ENCODE measurements at regions not wholly inside any gene's neighbourhood (a gene's known extent, or its start where the extent isn't known, plus 50 kb on each side); places are given as distances from the start of the nearest gene placed in this dataset.
"Not testable (repeated sequence)": the region's sequence is repeated elsewhere in the genome, so short reads cannot be mapped to it uniquely, and the experiment has no call there.

DNA sequence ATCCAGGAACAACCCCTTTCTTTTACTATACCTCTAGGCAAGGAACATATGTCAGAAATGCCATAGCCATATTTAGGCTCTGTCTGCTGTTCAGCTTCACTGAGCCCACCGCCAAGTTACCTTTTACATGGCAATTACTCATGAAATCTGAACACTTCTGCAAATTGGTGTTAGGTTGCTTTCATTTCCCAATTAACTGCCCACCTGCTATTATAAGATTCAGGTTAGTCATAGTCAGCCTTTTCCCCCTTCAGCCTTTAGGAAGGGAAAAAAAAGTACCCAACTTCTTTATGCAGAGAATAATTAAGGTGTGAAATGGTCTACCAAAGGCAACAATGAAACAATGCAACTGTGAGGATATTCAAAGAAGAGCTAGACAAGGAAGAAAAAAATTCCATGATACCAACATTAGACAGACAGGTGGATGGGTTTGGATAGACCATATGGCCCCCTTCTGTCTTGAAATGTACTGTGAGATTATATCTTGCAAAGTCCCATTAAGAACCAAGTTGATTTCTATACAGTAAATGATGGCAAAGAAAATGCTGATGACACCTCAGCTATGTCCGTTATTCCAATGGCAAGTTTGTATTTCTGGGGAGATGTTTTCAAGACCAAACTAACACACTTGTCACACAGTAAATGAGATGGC, 442.1 kb upstream of the NRP1 start:
- no peak for DNase-seq

DNA sequence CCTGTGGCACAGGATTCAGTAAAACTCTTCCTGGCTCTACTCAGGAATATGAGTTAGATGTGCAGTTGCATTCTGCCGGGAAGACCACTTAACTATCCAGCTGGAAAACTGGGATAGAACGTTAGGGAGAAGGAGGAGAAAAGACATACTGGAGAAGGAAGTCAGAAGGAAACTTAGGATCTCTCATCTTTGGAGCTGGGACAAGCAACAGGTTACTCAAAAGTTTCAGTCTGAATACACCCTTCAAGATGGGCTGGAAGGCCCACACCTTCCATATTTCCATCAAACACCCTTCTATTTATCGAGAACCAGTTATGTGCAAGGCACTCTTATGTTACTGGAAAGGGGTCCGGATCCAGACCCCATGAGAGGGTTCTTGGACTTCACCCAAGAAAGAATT, 440.4 kb upstream of the NRP1 start:
- no peak for DNase-seq

DNA sequence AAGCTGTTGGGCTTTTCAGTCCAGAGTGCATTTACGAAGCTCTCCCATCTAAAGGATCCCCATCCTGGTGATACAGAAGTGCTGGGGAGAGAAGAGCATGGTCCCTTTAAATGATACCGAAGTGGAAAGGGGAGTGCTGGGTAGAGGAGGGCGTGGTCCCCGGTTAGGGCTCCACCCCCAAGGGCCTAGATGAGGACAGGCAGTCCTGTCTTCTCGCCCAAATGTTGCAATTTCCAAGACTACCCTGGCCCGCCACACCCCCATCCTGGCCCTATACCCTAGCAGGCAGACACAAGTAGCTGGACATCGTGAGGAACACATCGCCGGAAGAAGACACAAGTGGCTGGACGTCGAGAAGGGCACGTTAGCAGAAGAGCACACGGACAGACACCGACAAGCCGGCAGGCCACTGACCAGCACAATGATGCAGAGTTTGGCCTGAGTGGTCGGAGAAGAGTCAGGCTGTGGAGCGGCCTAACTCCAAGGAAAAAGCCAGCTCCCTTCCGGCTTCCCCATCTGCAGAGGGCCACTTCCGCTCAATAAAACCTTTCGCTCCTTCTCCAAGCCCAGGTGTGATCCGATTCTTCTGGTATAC, 439.5 kb upstream of the NRP1 start:
- DNase-seq: no peak

DNA sequence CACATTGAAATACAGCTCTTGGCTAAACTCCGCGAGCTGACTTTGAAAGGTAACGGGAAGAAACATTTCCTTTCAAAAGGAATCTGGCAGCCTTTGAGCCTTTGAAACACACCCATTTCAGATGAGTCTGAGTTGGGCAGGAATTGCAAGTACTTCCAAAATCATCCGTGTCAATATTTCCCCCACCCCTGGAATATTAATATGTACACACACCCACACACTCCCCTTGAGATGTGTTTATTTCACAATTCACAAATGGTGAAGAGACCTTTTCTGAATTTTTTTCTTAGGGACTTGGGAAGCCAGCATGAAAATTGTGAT, 438.7 kb upstream of the NRP1 start:
- DNase-seq: no peak

DNA sequence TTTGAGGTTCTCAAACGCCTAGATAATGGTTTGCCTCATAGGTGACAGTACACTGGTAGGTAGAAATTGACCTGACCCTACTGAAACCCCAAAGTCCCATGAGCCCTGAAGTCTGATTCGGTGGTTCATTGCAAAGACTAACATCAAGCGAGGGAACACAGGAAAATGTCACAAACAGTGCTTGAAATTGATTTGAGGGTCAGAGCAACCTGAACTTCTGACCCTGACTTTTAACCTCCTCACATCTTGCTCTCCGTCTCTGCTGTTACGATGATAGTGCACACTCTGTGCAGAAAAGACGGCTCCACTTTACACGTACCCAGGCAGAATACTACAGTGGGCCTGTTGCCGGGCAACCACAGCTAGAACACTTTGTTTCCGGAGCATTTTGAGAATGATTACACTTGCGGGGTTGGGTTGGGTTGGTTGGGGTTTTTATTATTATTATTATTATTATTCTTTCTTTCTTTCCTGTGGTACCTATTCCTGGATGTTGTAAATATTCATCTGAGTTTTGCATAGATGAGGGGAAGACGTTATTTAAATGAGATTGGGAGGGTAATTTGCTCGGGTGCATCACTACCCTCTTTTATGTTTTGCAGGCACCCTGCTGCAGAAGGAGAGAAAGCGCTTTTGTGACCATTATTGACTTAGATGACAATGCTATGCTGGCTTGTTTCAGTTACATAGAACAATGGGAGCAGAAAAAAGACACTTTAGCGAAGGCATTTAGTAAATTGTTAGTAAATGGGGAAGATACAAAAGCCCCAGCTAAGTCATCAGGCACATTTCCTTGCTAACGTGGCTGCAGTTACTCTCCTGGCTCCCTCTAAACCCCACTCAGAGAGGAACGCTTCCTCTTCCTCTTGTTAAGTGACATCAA, 438.1 kb upstream of the NRP1 start:
- DNase-seq: no peak

DNA sequence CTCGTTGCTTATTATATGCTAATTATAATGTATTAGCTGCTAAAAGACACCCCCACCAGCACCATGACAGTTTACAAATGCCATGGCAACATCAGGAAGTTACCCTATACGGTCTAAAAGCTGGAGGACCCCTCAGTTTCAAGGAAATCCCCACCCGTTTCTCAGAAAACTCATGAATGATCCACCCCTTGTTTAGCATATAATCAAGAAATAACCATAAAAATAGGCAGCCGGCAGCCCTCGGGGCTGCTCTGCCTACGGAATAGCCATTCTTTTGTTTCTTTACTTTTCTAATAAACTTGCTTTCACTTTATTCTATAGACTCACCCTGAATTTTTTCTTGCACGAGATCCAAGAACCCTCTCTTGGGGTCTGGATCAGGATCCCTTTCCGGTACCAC, 437.4 kb upstream of the NRP1 start:
- not testable (repeated sequence) for DNase-seq

DNA sequence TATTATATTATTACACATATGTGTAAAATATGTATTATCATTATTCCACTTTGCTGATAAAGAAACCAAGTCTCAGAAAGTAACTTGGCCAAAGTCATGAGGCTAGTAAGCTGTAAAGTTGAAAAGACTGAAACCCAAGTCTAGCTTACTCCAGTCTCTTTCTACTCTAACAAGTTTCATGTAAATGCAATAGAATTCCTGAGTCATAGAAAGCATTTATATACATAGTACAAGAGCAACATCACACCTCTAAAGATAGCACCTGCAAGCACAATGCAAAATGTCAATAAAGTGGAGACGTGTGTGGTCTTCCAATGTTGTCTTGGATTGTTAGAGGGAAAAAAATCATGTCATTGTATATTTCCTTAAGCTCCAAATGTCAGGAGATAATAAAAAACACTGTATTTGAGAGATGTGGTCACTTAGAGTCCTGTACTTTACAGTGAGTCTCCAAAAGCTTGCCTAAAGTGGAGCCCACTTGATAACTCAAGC, 430.3 kb upstream of the NRP1 start:
- DNase-seq: no peak

DNA sequence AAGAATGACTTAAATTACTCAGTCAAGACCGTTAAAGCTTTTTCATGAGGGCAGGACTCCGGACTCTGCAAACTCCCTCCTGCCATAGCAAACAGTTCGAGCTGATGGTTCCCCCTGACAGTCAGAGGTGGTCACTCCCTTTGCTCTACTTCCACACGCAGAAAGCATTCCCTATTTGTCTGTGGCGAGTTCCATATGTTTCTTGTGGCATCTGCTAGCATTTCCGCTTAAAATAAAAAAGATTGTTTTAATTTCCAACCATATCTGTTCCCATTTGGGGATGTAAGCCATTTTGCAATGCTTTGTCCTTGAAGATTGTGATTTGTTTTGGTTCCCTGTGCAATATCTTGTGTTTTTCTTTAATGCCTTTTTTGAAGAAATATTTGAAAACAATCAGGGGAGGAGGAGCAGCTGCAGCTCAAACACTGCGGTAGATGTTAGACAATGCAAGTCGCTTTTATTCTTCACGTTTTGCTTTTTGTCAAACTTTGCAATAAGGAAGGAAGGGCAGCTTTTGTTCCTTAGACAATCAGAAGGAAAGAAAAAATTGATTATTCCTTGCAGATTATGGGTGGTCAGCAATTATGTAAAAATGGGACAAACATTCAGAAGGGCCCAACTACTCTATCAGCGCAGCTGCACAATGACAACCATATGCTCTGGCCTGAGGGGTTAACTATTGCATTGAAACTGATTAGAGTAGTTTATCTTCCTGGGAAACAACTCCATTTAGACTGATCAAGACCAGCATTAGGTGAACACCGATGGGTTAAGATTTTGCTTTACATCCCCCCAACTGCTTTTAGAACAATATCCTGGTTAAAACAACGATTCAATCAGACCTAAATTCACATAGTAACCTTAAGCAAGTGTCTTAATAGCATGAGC, 425.8 kb upstream of the NRP1 start:
- DNase-seq: no peak

DNA sequence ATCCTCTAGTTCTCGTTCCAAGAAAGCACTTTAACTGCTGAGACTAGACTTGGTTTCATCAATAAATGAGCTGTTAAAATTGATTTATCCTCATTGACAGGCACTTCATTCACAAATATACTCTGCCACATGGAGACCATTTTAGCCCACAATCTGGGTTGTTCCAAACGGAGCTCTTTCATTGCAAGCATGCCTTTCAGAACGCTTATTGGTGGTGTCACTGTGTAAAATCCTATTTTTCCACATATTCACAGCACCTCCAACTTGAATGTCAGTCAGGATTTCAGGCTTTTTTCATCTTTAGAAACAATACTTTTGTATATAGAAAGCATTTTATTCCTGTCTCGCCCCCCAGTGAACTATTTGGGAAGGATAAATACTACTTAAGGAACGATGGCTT, 424.7 kb upstream of the NRP1 start:
- no peak for DNase-seq

DNA sequence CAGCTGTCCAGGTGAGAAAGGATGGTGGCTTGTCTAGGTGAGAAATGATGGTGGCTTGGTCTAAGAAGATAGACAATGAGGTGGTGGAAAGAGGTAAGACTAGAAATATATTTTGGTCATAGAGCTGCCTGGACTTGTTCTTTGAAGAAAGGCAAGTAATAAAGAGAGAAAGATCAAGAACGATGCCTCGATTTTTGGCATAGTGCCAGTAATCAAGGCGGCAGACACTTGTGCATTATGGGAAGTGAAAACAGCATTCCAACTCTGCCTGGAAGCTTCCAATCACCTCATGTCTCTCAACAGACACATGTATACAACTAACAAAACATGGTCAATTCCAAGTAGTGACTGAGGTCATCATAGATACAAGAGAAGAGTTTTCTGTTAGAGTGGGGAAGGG, 423.8 kb upstream of the NRP1 start:
- no peak for DNase-seq

DNA sequence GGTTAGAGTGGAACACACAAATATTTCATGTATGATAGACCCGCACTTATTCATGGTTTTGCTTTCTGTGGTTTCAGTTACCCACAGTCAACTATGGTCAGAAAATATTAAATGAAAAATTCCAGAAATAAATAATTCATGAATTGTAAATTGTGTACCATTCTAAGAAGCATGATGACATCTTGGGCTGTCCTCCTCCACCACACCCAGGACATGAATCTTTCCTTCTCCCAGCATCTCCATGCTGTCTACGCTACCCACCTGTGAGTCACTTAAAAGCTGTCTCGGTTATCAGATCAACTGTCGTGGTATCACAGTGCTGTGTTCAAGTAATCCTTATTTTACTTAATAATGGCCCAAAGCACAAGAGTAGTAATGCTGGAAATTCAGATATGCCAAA, 419.6 kb upstream of the NRP1 start:
- no peak for DNase-seq

DNA sequence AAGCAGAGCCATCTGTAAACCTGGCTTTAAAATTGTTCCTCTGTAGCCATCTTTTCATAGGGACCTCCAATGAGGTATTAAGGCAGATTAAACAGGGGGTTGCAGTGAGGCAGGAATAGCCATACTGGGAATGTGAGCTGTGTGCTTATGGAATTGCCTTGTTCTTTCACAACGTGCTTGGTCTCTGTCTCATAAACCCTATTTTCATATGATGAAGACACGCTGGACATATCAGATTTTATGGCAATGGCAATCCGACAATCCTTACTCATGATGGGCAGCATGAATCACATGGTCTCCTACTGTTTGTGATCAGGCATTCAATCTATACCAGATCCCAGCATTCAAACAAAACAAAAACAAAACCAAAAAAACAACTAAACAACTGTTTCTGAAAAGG, 418.9 kb upstream of the NRP1 start:
- DNase-seq: no peak

DNA sequence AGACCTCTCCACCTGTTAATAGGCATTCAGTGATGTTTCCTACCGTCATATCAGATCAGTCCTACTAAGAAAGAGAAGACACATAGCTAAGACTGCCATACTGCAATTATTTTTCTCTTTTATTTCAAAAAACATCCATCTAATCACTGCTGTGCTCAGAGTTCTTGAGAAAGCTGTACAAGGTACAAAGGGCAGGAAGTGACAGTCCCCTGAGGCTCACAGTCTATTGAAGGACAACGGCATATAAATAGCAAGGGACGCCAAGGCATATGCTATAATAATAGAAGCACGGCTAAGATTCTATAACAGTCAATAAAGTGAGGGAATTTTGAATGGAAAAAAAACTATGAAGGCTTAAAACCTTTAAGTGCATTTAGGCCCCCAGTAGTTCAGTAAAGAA, 415.3 kb upstream of the NRP1 start:
- DNase-seq: no peak

DNA sequence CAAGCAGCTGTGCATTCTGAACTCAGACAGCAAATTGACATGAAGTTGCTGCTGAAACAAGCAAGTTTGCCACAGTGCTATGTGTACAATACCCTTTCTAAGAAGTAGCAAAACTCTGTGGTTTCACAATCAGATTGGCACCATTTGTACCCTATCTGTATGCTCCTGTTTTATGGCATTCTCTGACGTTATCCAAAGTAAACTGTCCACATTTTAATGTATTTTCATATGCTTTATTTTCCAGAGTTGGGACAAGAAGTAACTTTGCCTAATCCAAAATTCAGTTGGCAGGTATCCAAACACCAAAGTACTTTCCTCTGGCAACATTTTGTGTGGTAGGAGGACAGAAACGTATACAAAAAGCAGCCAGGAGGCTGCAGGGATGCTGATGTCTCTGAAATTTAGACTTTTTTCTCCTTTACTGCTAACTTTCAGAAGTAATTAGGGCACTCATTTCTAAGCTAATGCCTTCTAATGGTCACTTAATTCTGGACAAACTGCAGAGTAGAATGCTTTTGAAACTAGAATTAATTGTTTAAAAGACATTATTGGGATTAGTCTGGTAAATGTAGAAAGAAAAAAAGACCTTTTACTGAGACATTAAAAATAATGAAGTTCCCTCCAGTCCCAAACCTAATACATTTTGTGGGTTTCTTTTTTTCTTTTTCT, 414.7 kb upstream of the NRP1 start:
- DNase-seq: no peak

DNA sequence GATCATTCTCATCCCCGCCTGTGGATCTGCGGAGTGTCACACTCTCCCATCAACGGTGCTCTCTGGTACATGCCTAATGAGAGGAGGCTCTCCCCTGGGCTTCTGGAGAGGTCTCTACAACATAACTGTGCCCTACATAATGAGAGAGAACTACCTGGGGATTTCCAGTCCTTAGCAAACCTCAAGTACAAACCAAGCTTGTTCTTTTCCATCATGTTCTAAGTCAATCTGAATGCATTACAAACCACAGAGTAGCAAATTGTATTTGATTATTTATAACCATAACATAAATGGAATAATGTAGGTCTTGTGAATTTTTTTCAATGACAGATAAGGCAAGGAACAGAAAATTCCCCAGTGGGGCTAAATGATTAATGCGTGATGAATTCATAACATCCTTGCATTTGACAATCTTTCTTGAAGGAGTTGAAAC, 412.4 kb upstream of the NRP1 start:
- DNase-seq: no peak

DNA sequence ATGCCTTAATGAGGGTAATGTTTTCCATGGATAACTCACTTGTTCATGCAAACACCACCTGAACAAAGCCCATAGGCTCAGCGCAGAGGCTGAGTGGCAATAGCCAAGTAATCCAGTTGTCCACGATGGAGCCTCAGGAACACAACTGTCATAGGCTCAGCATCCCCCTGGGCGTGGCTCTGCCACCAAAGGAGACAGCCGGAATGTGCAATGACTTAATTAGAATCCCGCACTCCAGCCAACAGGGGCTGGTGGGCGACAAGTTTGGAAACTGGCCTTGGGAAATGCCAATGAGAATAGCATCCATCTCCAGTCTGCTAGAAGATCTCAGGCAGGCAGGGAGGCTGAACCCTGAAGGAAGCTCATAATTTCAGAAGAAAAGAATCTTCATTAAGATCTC, 411.7 kb upstream of the NRP1 start:
- DNase-seq: no peak

DNA sequence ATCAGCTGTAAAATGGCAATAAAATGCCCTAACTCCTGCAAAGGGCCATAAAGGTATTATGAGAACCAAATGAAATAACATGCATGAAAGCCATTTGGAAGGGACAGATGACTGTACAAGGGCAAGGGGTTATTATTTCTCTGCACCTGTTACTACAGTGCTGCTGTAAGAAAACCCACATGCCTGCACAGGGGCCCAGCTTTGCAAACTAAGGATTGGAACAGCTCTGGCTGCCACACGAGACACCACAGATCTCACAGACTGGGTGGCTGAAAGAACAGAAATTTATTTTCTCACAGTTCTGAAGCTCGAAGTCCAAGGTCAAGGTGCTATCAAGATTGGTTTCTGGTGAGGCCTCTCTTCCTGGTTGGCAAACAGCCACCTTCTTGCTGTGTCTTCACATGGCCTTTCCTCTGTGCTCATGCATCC, 409.0 kb upstream of the NRP1 start:
- DNase-seq: no peak

DNA sequence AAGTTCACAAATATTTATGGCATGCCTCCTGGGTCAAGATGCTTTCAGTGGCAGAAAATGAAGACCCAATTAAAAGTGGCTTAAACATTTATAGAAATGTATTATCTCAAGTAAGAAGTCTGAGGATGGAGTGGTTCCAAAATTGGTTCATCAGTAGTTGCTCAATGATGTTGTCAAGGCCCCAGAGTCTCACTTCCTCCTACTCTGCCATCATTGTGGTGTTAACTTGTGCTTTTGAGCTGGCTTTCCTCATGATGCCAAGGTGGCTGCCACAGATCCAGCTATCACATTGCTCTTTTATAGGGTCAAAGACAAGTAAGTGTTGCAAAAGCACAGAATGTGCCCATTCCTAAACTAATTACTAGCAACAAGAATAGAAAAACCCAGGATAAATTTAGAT, 404.6 kb upstream of the NRP1 start:
- no peak for DNase-seq

DNA sequence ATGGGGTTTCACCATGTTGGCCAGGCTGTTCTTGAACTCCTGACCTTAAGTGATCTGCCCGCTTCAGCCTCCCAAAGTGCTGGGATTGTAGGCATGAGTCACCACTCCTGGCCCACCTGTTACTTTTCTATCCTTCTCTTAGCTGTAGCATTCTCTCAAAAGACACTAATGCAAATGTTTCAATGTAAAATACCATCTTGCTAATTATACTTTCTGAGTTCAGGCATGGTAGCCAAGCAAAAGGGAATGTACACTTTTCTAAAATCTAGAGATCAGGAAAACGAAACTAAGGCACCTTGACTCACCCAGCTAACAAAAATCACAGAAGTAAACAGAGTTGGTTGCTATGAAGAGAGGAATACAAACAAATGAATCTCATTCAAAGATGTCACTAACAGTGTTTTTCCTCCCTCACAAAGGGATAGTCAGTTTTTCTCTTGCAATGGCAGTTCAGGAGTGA, 401.0 kb upstream of the NRP1 start:
- DNase-seq: no peak

DNA sequence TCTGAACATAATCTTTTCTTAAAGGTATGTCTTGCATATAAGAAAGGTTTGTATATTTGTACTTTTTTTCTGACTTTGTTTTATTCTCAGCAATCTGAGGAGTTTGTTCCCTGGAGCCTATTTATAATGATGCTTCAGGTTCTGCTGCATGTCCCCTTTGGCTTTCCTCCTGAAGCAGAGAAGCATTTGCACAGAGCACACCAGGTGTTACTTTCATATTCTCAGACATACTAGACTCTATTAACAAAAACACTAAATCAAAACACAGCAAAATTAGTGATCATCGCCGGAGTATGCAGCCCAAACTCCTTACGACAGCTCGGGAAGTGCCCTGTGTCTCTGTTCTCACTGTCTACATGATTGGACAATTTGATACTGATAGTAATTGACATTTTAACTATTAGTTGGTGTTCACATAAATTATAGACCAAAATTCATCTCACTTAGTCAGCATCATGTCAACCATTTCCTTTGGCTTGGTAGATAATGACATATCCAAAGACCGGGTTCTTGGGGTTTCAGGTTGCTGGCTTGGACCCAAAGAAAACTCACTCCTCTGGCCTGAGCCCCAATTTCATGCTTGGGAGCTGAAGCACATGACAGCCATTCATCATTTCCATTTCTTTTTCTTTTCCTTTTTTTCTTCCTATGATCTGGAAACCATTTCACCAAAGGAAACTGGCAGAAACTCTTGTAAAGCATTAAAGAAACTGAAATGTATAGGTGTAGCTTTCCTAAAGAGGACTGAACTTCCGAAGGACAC, 400.1 kb upstream of the NRP1 start:
- no peak for DNase-seq

DNA sequence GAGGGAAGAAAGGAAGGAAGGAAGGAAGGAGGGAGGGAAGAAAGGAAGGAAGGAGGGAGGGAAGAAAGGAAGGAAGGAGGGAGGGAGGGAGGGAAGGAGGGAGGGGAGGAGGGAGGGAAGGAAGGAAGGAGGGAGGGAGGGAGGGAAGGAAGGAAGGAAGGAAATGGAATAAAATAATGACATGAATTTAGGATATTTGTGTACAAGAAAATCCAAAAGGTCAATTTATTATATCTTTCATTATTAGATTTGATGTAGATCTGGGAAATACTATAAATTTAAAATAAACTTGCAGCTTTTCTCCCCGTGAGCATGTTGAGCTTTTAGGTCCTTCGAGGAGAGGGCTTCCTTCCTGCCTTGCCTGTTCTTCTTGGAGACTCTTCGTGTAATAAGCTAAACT, 398.6 kb upstream of the NRP1 start:
- DNase-seq: no peak
